DND-41 (cell line): ENCODE measurements at regions not wholly inside any gene's neighbourhood (a gene's known extent, or its start where the extent isn't known, plus 50 kb on each side); places are given as distances from the start of the nearest gene placed in this dataset.

Experiments
- ATAC-seq: fragments of 200-7000 bp; cut with Tn5 transposase; 3 replicates; pipeline ENCODE4 v1.9.1; 2021; ENCODE audit warnings: low read depth; ENCODE audit not compliant: insufficient read depth
- DNase-seq: peaks from one replicate; pipeline ENCODE4 v3.0.0-alpha.2; 2020
- H2AFZ ChIP-seq: 2 replicates; pipeline ENCODE4 v1.6.0; 2012; ENCODE audit warnings: low read depth, low read length
- H3K27ac ChIP-seq: 2 replicates; pipeline ENCODE4 v1.5.1; 2012; ENCODE audit warnings: low read length, inconsistent platforms
- H3K27me3 ChIP-seq: fragments of 200-600 bp; sonication (generic); 2 replicates; pipeline ENCODE4 v1.6.0; 2012; ENCODE audit warnings: low read length, mild to moderate bottlenecking, inconsistent platforms; ENCODE audit not compliant: insufficient read depth, poor library complexity
- H3K36me3 ChIP-seq: 2 replicates; pipeline ENCODE4 v1.5.1; 2012; ENCODE audit warnings: low read length, inconsistent platforms; ENCODE audit not compliant: insufficient read depth
- H3K4me1 ChIP-seq: 2 replicates; pipeline ENCODE4 v1.5.1; 2012; ENCODE audit warnings: mild to moderate bottlenecking, low read length; ENCODE audit not compliant: insufficient read depth
- H3K4me2 ChIP-seq: 2 replicates; pipeline ENCODE4 v1.6.0; 2012; ENCODE audit warnings: mild to moderate bottlenecking, moderate library complexity, low read length, inconsistent platforms; ENCODE audit not compliant: insufficient read depth
- H3K4me3 ChIP-seq, 2 experiments: fragments of 200-600 bp in 1 of 2; shearing (Covaris generic) in 1 of 2; 2 replicates each; pipeline ENCODE4 v1.5.1; 2012 to 2016; ENCODE audit warnings: inconsistent platforms in 2 of 2, low read length in 2 of 2, mild to moderate bottlenecking in 2 of 2, low read depth in 1 of 2, moderate library complexity in 1 of 2
- H3K79me2 ChIP-seq: 2 replicates; pipeline ENCODE4 v1.6.0; 2012; ENCODE audit warnings: low read length, inconsistent platforms; ENCODE audit not compliant: insufficient read depth
- H3K9ac ChIP-seq: 2 replicates; pipeline ENCODE4 v1.6.0; 2012; ENCODE audit warnings: low read depth, mild to moderate bottlenecking, inconsistent platforms, low read length, moderate library complexity
- H3K9me3 ChIP-seq: 2 replicates; pipeline ENCODE4 v1.5.1; 2012; ENCODE audit warnings: low read length, moderate library complexity, mild to moderate bottlenecking, inconsistent platforms; ENCODE audit not compliant: insufficient read depth, severe bottlenecking
- H4K20me1 ChIP-seq: 2 replicates; pipeline ENCODE4 v1.6.0; 2012; ENCODE audit warnings: low read length; ENCODE audit not compliant: insufficient read depth
- CTCF ChIP-seq: IDR thresholded peaks from 2 replicates; pipeline ENCODE4 v1.5.1; 2012; ENCODE audit warnings: borderline replicate concordance, low read length, moderate library complexity, mild to moderate bottlenecking; ENCODE audit not compliant: poor library complexity, severe bottlenecking; ENCODE audit errors: extremely low read depth
- EZH2 ChIP-seq: IDR thresholded peaks from 3 replicates; pipeline ENCODE4 v1.6.1; 2012; ENCODE audit warnings: borderline replicate concordance, low read depth, mild to moderate bottlenecking, moderate library complexity, low read length, inconsistent platforms; ENCODE audit not compliant: severe bottlenecking

DNA sequence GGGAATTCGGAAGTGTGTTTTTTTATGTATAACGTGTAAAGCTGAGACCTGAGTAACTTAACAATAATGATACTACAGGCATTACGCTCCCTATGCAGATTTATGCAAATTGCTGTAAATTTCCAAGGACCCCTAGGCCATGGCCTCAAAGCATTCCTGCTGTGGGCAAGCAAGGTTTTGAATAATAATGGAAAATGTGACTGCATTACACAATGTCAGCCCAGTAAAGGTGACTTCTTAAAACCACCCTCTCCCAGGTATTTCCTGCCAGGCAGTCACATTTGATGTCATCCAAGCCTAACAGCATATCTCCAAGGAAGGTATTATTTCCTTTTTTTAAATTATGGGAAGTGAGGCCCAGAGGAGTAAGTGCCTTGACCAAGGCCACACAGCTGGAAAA, 621.0 kb downstream of the BCL11B start:
- Histone ChIP-seq H3K4me1 (no peaks in the 10 kb centered on the region), H2AFZ (no peak overlapping the region), H4K20me1 (no peaks in the 10 kb centered on the region), H3K9ac (no peak overlapping the region), H3K36me3 (no peaks in the 10 kb centered on the region), H3K4me3 (no peak overlapping the region), H3K79me2 (no peaks in the 10 kb centered on the region), H3K27me3 (no peaks in the 10 kb centered on the region), H3K4me2 (no peak overlapping the region), H3K9me3 (no peaks in the 10 kb centered on the region), H3K27ac (no peak overlapping the region)
- DNase-seq (no peak), ATAC-seq (no peak)
- TF ChIP-seq CTCF (no peak), EZH2 (no peak)

GRCh38 chr14:98665007-98665406, 607.0 kb downstream of the BCL11B start:
- TF ChIP-seq EZH2 (no peak), CTCF (no peak)
- H2AFZ ChIP-seq, result peak overlapping the region; percentile 60; the same call in 1 of the 2 replicates
- H3K79me2 ChIP-seq, result no peaks in the 10 kb centered on the region
- peaks cover 18% of the 10 kb centered on the region for H3K4me1 ChIP-seq
- H4K20me1 ChIP-seq, result no peaks in the 10 kb centered on the region
- peak overlapping the region; percentile 41 for H3K9ac ChIP-seq
- H3K36me3 ChIP-seq, result no peaks in the 10 kb centered on the region
- H3K4me2 ChIP-seq, result peak overlapping the region; percentile 55
- peak overlapping the region in 1 of 2 experiments; percentile 36; a peak in 1 of 4 replicates for H3K4me3 ChIP-seq
- DNase-seq (peak; percentile 53), ATAC-seq (peak; percentile 79)
- no peaks in the 10 kb centered on the region for H3K9me3 ChIP-seq
- peak overlapping the region; percentile 65 for H3K27ac ChIP-seq
- no peaks in the 10 kb centered on the region for H3K27me3 ChIP-seq

GRCh38 chr14:98666545-98666944, 605.5 kb downstream of the BCL11B start:
- Histone ChIP-seq H3K9me3 (no peaks in the 10 kb centered on the region), H3K9ac (no peak overlapping the region), H2AFZ (no peak overlapping the region), H3K27me3 (no peaks in the 10 kb centered on the region), H3K79me2 (no peaks in the 10 kb centered on the region), H3K4me1 (peaks cover 18% of the 10 kb centered on the region), H3K27ac (no peak overlapping the region), H4K20me1 (no peaks in the 10 kb centered on the region), H3K4me3 (no peak overlapping the region), H3K4me2 (no peak overlapping the region), H3K36me3 (no peaks in the 10 kb centered on the region)
- no peak for ATAC-seq
- TF ChIP-seq EZH2, result no peak
- TF ChIP-seq CTCF, result no peak
- DNase-seq, result no peak

DNA sequence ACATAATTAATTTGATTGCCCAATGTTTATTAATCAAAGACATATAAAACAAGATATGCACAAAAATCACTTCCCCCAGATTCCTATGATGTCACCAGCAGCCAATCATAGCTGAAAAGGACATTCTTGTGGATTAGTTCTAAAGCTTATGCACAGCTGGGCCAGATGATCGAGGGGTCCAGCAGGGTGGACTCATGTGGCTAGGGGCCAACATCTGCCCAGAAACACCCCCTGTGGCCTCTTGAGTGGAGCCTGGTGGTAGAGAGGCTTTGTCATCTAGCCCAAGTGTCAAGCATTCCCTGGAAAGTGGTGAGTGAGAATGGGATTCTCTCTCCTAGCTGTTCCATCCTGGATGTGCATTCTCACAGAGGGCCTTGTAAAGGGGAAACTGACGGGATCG, 590.0 kb downstream of the BCL11B start:
- H3K9ac ChIP-seq, result no peak overlapping the region
- DNase-seq (no peak), ATAC-seq (no peak)
- no peak overlapping the region for H3K4me3 ChIP-seq
- no peaks in the 10 kb centered on the region for H3K27me3 ChIP-seq
- H4K20me1 ChIP-seq, result no peaks in the 10 kb centered on the region
- no peak overlapping the region for H2AFZ ChIP-seq
- no peak for TF ChIP-seq EZH2
- no peak for TF ChIP-seq CTCF
- no peak overlapping the region for H3K27ac ChIP-seq
- H3K4me2 ChIP-seq, result no peak overlapping the region
- H3K9me3 ChIP-seq, result peaks cover 2% of the 10 kb centered on the region
- H3K79me2 ChIP-seq, result no peaks in the 10 kb centered on the region
- H3K4me1 ChIP-seq, result no peaks in the 10 kb centered on the region
- H3K36me3 ChIP-seq, result no peaks in the 10 kb centered on the region
